Thyroid gland (tissue), 4 donors: ENCODE measurements at regions not wholly inside any gene's neighbourhood (a gene's known extent, or its start where the extent isn't known, plus 50 kb on each side); places are given as distances from the start of the nearest gene placed in this dataset.

Experiments used
- POLR2A ChIP-seq, 2 donors: fragments of 450-650 bp; IDR thresholded peaks; one replicate each; pipeline ENCODE4 v1.6.1; 2017; ENCODE audit warnings: antibody characterized with exemption in 2 of 2, mild to moderate bottlenecking in 2 of 2, moderate library complexity in 1 of 2
- TF ChIP-seq, protein P1 (sequence below), 6 experiments: fragments of 200-600 bp in 3 of 6; fragments of 450-650 bp in 3 of 6; sonication (generic) in 3 of 6; IDR thresholded peaks; one replicate each; pipeline ENCODE4 v1.5.1; 2016 to 2019; ENCODE audit warnings: antibody characterized with exemption in 6 of 6, mild to moderate bottlenecking in 2 of 6, inconsistent platforms in 1 of 6, moderate library complexity in 1 of 6

DNA sequence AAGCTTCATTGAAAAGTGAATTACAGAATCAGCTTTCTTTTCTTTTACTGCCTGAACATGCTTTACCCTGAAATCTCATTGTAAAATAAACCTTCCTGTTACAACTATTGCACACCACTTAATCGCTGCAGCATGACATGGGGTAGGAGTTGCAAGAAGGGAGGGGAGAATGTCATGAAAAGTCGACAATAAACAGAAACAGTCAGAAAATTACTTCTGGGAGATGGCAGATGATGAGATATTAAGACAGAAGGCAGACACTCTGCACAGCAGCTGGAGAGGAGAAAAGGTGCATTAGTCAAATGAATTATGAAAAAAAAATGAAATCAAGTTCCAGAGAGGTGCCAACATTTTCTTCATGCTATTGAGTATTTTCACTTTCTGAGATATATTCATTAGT lies 287.7 kb downstream of the PCDH7 start:
- TF ChIP-seq, protein P1, sequence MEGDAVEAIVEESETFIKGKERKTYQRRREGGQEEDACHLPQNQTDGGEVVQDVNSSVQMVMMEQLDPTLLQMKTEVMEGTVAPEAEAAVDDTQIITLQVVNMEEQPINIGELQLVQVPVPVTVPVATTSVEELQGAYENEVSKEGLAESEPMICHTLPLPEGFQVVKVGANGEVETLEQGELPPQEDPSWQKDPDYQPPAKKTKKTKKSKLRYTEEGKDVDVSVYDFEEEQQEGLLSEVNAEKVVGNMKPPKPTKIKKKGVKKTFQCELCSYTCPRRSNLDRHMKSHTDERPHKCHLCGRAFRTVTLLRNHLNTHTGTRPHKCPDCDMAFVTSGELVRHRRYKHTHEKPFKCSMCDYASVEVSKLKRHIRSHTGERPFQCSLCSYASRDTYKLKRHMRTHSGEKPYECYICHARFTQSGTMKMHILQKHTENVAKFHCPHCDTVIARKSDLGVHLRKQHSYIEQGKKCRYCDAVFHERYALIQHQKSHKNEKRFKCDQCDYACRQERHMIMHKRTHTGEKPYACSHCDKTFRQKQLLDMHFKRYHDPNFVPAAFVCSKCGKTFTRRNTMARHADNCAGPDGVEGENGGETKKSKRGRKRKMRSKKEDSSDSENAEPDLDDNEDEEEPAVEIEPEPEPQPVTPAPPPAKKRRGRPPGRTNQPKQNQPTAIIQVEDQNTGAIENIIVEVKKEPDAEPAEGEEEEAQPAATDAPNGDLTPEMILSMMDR (IDR thresholded peaks at IDR 0.05): no peak
- no peak for TF ChIP-seq POLR2A (IDR thresholded peaks at IDR 0.05)
